ENCODE measurements at regions not wholly inside any gene's neighbourhood (a gene's known extent, or its start where the extent isn't known, plus 50 kb on each side); places are given as distances from the start of the nearest gene placed in this dataset.
"Not testable (repeated sequence)": the region's sequence is repeated elsewhere in the genome, so short reads cannot be mapped to it uniquely, and the experiment has no call there.

DNA sequence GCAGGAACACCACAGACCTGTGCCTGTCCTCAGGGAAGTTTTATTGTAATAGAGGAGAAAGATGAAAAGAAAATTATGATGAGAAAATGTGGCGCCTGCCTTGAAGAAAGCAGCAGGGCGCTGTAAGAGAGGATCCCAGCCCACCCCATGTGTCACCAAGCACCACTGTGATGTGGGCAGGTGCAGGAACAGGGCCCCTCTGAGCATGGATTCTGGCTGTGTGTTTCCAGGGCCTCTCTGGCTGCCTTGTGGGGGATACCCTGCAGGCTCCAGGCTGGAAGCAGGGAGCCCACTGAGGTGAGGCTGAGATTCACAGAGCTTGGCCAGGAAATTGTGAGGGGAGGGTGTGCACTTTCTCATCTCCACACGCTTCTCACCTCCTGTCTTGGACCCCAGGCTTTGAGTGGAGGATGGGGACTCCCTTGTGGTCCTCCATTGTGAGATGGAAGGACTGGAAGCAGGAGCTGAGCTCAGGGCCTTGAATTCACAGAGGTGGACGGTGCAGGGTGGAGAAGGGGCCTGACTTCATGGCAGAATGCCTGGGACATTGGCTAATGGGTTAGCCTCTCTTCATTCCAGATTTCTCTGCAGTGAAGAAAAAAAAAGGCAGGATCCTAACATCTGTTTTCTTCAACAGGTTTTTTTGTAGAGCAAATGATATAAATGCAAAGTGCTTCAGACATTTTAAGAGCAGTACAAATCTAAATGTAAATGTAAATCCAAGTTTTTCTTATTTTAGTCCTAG lies 246.6 kb upstream of the B3GAT1 start:
- no peak for DNase-seq

DNA sequence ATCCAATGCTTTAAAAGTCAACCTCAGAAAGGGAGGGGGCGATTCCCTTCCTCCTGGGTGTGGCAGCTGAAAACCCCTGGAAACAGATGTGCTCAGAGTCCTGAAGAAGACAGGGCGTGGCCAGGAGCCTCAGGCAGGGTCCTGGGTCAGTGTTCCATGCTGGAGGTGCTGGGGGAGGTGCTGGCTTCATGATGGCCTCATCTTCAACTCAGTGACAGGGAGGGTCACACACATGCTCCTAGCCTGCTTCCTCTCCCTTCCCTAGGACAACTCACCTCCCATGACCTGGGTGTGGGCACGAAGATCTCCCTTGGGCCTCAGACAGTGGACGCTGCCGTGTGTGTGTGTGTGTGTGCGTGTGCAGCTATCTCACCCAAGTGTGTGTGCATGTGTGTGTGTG lies 245.6 kb upstream of the B3GAT1 start:
- DNase-seq = no peak

GRCh38 chr11:134656861-134657540 lies 245.0 kb upstream of the B3GAT1 start:
- DNase-seq = no peak

GRCh38 chr11:134656086-134656840 lies 244.2 kb upstream of the B3GAT1 start:
- not testable (repeated sequence) for DNase-seq

- DNase-seq = no peak
These were observed 243.3 kb upstream of the B3GAT1 start for GRCh38 chr11:134655189-134655989.

- no peak for DNase-seq
These were observed 242.3 kb upstream of the B3GAT1 start for GRCh38 chr11:134654161-134654915.

- no peak for DNase-seq
These were observed 240.7 kb upstream of the B3GAT1 start for GRCh38 chr11:134652586-134653255.

- no peak for DNase-seq
These were observed 235.2 kb upstream of the B3GAT1 start for GRCh38 chr11:134647066-134647743.

DNA sequence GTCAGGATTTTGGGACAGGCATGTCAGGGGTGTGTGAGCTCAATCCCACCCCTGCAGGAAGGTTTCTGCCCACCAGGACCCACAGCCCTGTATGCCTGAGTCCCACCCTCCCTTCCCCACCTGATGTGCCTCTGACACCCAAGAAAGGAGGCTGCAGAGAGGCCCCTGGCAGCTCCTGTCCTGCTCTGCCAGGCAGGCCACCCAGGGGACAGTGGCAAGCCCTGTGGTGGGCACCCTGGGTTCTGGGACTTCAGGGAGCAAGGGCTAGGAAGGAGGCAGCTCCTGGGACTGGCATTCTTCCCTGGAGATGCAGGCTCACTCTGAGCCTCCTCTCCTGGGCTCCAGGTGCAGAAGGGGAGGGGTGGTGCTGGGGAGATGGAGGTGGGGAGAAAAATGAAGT lies 234.5 kb upstream of the B3GAT1 start:
- DNase-seq = no peak

- no peak for DNase-seq
These were observed 233.5 kb upstream of the B3GAT1 start for GRCh38 chr11:134645576-134645975.

DNA sequence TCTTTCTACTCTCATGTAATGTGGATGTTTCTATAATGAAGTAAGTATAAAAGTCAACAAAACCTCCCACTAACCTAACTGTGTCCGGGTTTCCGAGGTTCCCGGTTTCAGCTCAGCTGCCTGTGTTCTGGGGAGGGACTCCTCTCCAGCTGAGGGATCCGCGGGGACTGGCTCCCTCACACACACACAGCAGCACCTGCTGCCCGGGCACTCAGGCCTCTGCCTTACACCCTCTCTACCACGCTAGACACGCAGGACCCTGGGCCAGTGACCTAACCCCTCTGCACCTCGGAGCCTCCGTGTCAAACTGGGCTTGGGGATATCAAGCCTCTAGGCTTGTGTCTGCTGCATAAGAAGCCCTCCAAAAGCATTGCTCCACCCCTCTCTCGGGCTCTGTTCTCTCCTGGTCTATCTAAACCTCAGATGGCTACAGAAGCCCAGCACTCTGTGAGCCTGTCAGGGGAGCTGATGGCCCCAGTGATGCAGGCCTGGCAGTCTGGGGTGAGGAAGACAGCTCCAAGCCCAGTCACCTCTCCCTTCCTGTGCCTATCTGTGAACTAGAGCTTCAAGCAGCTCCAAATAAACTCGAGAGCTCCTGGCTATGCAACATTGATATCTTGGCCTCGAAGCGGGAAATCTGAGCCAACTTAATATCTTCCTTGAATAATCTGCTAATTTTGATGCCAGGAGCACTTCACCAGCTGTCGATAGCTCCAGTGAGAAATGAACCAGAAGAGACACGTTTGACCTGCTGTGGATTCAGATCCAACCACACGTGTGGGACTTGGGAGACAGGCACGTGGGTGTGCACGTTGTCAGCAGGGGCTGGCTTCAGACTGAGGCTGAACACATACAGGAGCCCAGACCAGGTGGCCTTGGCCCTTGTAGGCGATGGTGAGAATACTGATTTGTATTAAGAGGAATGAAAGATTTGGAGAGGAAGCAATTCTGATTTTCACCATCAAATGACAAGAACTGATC lies 232.7 kb upstream of the B3GAT1 start:
- DNase-seq = no peak

DNA sequence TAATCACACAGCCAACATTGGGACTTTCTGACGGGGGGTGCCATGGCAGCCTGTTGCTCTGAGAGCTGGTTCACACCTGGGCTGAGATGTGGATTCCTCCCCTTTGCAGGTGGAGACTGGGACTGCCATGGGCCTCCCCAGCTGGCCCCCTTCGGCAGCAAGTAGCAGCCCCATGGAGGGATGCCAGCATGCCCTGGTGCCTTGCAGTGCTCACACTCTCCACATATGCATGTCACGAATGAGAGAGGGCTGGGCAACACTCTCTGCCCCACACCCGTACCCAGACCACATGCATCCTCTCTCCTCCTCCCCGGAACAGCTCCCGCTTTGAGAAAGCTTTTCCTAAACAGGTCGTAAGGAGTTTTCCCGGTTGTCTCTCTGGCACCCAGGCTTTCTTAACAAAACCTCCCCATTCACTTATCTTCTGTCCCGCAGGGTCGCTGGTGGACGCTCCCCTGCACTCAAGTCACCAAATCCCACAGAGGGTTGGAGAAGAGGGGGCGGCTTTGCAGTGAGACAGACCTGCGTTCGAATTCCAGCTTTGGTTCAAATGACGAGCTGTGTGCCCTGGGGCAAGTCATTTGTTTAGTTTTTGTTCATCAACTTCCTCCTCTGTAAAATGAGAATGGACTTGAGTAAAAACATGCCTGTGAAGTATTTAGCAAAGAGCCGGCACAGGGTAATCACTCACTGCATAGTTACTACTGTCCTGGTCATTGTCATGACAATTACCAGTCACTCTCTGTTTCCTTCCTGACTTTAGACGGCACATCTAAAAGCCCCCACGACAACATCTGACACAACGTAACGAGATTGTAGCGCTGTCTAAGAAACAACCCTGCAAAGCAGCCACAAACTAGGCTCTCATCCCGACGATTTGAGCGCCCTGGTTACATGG lies 231.3 kb upstream of the B3GAT1 start:
- DNase-seq = no peak

- DNase-seq = no peak
These were observed 230.2 kb upstream of the B3GAT1 start for GRCh38 chr11:134642206-134642605.

DNA sequence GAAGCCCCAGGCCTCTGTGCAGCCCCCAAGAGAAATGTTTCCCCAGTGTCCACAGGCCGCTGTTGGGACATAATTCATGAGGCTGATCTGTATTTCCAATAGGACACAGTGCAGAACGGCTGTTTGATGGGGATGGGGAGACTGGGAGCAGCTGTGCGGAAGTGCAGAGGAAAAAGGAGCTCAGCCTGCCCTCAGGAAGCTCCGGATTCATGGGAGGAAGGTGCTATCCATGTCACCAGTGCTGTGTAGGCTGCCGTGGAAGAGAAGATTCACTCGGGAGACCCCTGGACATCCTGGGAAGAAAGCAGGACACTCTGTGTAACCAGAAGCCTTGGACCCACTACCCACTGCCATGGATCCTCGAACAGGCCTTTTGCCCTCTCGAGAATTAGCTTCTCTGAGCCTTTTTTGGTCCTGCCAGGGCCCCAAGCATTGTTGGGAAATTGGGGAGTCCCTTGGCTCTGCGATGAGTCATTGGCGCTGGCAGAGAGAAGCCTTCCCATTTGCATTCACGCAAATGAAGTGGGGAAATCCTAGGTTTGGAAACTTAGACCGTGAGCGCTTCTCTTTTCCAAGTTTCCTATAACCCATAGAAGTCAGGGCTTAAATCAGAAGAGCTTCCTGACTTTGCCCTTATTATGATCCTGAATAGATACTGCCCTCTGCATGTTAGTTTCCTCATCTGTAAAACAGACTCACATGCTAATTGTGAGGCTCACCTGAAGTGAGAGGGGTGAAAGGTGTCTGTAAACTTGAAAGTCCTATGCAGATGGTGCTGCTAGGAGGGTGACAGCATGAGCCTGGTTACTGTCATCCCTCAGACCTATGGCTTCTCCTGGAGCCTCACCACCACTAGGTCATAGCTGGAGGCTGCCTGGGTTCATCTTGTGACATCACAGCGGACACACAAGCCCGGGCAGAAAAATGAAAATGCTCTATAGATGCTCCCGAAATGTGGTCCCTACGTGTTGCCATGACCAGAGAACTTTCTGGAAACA lies 229.2 kb upstream of the B3GAT1 start:
- peak; percentile 0 for DNase-seq

DNA sequence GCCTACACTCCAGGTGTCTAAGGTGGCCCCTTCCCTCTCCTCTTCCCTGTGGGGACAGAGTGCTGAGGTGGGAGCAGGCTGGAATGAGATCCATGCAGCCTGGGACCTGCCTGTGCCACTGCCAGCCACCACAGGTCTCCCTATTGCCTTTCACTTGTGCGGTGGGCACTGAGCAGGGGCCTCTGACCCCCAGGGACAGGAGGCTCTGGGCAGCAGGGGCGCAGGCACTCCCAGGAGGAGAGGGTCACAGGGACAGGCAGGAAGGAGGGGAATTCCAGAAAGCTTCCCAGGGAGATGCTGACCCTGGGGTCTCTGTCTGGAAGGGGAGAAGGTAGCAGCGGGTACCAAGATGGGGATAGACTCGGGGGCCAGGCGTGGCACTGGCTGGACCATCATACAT lies 228.5 kb upstream of the B3GAT1 start:
- DNase-seq = no peak

DNA sequence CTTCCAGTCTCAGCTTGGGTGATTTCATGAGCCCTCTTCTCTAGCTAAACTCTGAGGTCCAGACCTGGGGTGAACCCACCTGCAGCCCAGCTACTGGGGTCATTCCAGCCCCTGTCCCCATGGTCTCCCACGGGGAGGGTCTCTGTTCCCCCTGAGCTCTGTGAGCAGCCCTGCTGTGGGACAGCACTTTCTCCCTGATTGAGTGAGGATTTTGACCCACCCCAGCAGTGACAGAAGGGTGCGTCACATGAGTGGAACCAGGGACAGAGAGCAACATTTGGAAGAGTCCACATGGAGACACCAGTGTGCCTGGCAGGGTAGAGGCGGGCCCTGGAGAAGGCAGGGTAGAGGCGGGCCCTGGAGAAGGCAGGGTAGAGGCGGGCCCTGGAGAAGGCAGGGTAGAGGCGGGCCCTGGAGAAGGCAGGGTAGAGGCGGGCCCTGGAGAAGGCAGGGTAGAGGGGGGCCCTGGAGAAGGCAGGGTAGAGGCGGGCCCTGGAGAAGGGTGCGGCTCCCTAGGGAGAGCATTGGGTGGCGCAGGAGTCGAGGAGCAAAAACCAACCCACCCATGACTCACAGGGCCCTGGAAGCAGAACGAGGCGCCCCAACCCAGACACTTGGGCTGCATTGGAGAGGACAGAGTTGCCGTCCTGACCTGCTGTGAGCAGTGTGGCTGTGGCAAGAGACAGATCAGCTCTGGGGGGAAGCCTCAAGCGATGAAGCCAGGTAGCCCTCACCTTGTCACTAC lies 227.7 kb upstream of the B3GAT1 start:
- peak; percentile 38 for DNase-seq

All from MV-4-11 (cell line).